GF-D8 (cell line): ENCODE measurements at regions not wholly inside any gene's neighbourhood (a gene's known extent, or its start where the extent isn't known, plus 50 kb on each side); places are given as distances from the start of the nearest gene placed in this dataset.

Experiments
- DNase-seq: peaks from one replicate; lab custom pipeline; 2025; lab: John Stamatoyannopoulos, UW

GRCh38 chr9:81250041-81250440, 439.3 kb downstream of the TLE1 start:
- DNase-seq, result no peak

DNA sequence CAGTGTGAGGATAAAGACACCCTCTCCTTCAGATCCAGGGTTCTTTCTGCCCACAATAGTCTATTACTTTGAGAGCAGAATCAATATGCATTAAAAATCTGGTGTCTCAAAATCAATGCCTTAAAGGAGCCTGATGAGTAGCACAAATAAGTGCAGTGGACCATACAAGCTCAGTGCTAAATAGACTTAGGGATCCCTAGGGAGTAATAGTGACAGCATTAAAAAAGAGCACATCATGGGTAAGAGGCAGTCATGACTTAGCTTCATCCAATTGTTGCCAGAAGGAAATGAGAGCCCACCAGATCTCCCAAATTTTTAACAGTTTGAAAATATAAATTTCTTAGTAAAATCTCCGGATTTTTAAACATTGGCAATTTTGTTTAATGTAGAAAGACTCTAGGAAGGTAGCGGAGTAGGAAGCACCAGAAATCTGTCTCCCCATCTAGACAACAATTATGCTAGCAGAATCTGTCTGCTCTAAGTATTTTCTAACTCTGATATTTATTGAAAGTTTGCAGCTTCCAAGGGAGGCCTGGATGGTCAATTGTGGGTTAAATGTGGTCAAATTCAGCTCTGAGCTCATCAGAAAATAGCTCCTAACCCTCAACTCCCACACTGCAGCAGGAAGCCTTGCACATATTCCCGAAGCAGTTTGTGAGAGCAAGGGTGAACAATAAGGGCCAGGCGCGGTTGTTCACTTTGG, 443.9 kb downstream of the TLE1 start:
- no peak for DNase-seq

DNA sequence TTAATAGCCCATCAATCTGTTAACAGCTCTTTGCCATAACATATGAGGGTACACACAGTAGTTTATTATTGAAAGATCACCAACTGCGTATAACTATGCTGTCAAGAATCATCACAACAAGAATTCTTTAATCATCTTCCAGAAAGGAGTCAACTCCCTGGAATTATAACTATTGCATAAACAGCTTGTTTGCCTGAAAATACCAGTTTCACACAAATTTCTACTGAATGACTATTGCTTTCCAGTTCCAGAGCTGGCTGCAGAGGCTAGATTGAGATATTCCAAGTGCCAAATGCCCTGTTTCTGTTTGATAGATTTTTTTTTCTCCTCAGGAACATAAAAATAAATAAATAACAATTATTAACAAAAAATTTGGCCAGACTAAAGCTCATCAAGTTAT, 444.7 kb downstream of the TLE1 start:
- no peak for DNase-seq

- no peak for DNase-seq
Observed at GRCh38 chr9:81242866-81243265, 446.5 kb downstream of the TLE1 start.

DNA sequence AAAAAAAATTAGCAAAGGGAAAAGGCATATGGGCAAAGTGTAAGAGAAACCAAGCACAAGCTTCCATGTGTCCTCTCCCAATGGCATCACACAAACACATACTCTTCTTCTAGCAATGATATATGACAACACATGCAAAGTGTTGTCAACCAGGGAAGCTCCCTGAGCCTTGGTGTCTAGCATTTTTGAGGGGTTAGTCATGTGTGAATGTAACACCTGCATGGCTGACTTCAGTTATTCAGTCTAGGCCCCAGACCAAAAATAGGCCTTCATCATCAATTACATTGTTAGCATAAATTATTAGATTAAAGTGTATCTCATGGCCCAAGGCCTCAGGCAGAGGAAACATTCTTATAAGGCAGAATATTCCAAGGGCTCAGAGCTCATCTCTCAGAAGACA, 450.0 kb downstream of the TLE1 start:
- DNase-seq, result no peak

- no peak for DNase-seq
Observed at GRCh38 chr9:81237565-81238231, 451.6 kb downstream of the TLE1 start.

- no peak for DNase-seq
Observed at GRCh38 chr9:81234924-81235610, 454.3 kb downstream of the TLE1 start.

DNA sequence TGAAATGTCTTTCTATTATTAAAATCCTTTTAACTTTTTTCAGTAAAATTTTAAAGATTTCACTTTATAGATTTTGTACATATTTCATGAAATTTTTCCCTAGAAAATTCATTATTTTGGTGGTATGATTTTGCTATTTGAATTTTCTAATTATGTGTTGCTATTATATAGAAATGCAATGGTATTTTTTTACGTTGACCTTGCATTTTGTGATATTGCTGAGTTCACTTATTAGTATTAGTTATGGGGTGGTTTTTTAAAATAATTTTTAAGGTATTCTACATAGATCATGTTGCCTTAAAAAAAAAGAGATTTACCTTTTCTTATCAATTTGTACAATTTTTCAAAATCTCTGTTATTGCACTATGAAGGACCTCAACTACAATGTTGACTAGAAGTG, 458.3 kb downstream of the TLE1 start:
- DNase-seq, result no peak

GRCh38 chr9:81227507-81228245, 461.7 kb downstream of the TLE1 start:
- DNase-seq, result no peak

DNA sequence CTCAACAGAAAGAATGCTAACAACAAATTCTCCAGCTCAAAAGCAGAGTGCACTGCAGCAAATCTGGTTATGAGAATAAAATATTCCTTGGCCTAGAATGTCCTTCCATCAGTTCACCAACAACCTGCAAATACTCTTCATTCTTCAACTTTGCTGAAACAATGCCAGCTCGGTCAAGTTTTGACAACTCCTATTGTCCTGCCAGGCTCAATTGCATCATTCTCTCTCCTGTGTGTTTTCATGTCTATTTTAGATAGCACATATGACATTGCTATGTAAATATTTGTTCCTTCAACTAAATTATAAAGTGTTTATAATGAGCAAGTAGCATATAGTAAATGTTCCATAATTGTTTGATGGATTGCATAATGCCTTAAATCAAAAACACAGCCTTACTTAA, 463.8 kb downstream of the TLE1 start:
- no peak for DNase-seq

DNA sequence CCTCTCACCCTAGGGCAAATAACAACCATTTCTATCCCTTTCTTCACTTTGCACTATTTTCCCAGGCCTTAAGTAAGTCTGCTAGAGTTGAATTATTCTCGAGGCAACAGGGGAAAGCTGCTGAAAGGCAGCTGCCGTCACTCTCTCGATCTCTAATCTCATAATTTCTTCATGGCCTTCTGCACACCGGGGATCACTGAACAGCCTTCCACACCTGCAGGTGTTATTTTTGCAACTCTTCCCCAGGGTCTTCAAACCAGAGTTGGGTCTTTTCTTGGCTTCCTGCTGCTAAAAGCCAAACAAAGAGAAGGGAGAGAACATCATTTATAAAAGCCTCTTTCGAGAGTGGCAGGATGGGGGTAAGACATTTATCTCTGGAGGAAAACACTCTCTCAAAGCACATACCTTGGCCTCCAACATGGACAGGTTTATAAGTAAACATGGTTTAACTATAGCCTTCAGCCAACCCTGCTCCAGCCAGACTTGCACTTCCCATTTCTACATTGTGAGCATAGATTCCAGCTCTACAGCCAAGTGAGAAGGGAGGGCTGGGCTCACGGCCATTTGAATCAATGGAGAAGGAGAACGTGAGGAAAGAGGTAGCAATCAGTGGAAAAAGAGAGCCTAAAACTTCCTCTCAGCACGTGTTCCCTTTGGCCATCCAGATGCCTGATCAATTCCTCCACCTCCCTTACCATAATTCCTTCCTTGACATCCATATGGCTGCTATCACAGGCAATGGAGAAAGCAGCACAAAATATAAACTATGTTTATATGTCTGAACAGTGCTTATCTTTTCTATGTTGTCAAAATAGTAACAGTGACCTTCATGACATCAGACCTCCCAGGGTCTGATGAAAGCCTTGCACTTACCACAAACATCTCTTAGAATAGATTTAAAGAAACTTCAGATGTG, 464.9 kb downstream of the TLE1 start:
- DNase-seq, result no peak

- DNase-seq, result no peak
Observed at GRCh38 chr9:81214975-81215374, 474.4 kb downstream of the TLE1 start.

DNA sequence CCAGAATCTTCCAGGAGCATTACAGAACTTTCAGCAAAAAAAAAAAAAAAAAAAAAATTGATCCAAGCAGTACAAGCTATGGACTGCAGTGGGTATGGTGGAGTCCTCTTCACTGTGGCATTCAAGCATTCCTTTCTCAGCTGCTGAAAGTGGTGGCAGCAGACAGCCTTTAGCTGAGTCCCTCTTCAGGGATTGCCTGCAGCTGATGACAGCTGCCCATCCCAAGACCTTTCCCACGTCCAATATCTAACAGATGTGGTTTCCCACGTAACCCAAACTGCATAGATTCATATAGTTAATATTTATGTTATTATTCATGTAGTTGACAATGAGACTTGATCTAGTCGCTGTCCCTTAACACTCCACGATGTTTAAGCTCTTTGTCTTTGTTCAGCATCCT, 475.9 kb downstream of the TLE1 start:
- DNase-seq, result no peak

DNA sequence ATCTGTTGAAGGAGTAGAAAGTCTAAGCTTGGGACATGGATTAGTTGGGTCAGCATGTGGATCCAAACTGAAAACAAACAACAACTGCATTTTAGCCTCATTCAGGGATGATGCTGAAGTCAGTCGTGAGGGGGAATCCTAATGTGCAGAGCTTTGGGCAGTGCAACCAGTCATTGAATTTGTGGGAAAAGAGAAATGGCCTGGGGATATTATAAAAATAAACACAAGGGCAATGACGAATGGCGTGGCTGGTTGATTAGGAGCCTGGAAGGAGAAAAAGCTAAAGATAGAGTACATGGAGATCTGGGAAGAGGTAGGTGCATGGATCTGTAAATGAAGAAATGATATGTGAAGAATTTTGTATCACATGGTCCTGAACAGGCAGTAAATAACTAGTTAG, 477.6 kb downstream of the TLE1 start:
- no peak for DNase-seq

DNA sequence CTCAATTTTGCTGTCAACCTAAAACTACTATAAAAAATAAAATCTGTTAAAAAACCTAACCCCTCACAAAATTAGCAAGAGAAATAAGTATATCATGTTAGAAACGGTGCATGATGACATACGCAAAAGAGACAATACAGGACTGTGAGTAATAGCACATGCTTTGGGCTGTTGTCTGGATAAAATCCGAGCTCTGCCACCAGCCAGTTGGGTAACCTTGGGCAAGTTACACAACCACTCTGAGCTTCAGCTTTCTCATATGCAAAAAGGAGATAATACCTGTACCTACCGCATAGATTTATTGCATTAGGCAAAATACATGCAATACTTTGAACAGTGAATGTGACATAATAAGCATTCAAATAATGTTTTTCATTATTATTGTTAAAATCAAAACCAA, 481.7 kb downstream of the TLE1 start:
- DNase-seq, result no peak

GRCh38 chr9:81202292-81202691, 487.1 kb downstream of the TLE1 start:
- no peak for DNase-seq

DNA sequence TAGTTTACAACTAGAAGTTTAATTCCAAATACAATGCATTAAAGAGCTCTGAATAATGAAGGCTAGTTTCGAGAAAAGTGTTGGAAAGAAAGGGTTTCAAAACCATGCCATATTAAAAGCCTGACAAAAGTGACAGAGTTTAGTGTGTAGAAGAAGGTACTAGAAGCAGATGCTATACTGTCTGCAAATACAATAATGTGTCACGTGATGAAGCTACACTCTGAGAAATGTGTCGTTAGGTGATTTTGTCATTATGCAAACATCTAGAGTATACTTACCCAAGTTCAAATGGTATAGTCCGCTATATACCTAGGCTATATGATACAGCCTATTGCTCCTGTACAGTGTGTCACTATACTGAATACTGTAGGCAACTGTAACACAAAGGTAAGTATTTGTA, 494.1 kb downstream of the TLE1 start:
- no peak for DNase-seq

GRCh38 chr9:81193362-81194339, 495.7 kb downstream of the TLE1 start:
- no peak for DNase-seq

DNA sequence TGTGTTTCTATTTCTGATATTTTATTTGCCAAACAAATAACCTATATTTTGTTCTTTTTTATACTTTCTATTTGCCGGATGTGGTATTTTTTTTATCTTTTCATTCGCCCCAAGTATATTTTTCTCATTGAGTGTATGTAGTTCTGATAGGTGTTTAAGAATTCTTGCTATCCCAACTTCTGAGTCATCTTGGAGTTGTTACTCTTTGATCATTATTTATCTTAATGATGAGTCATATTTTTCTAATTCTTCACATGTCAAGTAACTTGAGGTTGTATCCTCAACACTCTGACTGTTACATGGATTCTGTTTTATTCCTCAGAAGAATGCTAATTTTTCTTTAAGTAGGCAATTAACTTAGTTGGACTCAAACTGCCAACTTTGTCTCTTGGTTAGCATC, 498.1 kb downstream of the TLE1 start:
- DNase-seq, result no peak

GRCh38 chr9:81190659-81191058, 498.7 kb downstream of the TLE1 start:
- no peak for DNase-seq
